IMR-90 (cell line): ENCODE measurements at regions not wholly inside any gene's neighbourhood (a gene's known extent, or its start where the extent isn't known, plus 50 kb on each side); places are given as distances from the start of the nearest gene placed in this dataset.

Experiments used
- ATAC-seq: fragments of 200-7000 bp; cut with Tn5 transposase; 2 replicates; pipeline ENCODE4 v1.9.1; 2020; ENCODE audit warnings: low read depth, mild to moderate bottlenecking, moderate library complexity
- BruUV-seq: library from RNA; stranded (reverse); fragments of 400-500 nt; replicated peaks from 2 replicates; lab custom pipeline; 2021; lab: Mats Ljungman, UMichigan
- CTCF ChIA-PET: fragments of 300-600 bp; formaldehyde crosslinking; extraction: SDS; loops from one replicate; lab custom pipeline; 2021; ENCODE audit warnings: antibody characterized with exemption; lab: Yijun Ruan, JAX
- POLR2A ChIA-PET: fragments of 300-600 bp; sonication (Branson Sonifier 250); formaldehyde crosslinking; loops from one replicate; lab custom pipeline; 2022; ENCODE audit warnings: antibody characterized with exemption; ENCODE audit not compliant: unreplicated experiment; lab: Charles Lee
- DNase-seq: peaks from one replicate; pipeline ENCODE4 v3.0.0; 2013
- H2AFZ ChIP-seq: replicated peaks from 2 replicates; pipeline ENCODE3; 2013; ENCODE audit warnings: low read length, mild to moderate bottlenecking; ENCODE audit not compliant: poor library complexity
- H2AK5ac ChIP-seq: 2 replicates; pipeline ENCODE4 v1.6.1; 2013; ENCODE audit warnings: low read depth, low read length, inconsistent platforms
- H2AK9ac ChIP-seq: replicated peaks from 2 replicates; pipeline ENCODE3; 2013; ENCODE audit warnings: mild to moderate bottlenecking, low read depth, low read length, moderate library complexity; ENCODE audit not compliant: poor library complexity
- H2BK120ac ChIP-seq: 2 replicates; pipeline ENCODE4 v1.6.1; 2013; ENCODE audit warnings: low read depth, low read length, inconsistent platforms
- H2BK15ac ChIP-seq: 3 replicates; pipeline ENCODE4 v1.6.1; 2013; ENCODE audit warnings: low read depth, low read length, inconsistent platforms
- H2BK20ac ChIP-seq: 2 replicates; pipeline ENCODE4 v1.6.1; 2013; ENCODE audit warnings: low read depth, mild to moderate bottlenecking, inconsistent platforms, low read length, moderate library complexity
- H2BK5ac ChIP-seq: 2 replicates; pipeline ENCODE4 v1.6.1; 2013; ENCODE audit warnings: mild to moderate bottlenecking, low read depth, low read length, inconsistent platforms; ENCODE audit not compliant: poor library complexity, severe bottlenecking
- H3K14ac ChIP-seq: replicated peaks from 2 replicates; pipeline ENCODE4 v1.6.1; 2013; ENCODE audit warnings: low read depth, low read length, inconsistent platforms
- H3K18ac ChIP-seq: 2 replicates; pipeline ENCODE4 v1.6.1; 2013; ENCODE audit warnings: low read depth, low read length, control low read depth
- H3K23ac ChIP-seq: 2 replicates; pipeline ENCODE4 v1.6.1; 2013; ENCODE audit warnings: low read depth, low read length, inconsistent platforms
- H3K27ac ChIP-seq: 2 replicates; pipeline ENCODE4 v1.5.1; 2013; ENCODE audit warnings: mild to moderate bottlenecking, control low read depth, low read length; ENCODE audit not compliant: insufficient read depth
- H3K27me3 ChIP-seq: 2 replicates; pipeline ENCODE4 v1.6.1; 2013; ENCODE audit warnings: low read length; ENCODE audit not compliant: control insufficient read depth, insufficient read depth
- H3K36me3 ChIP-seq: 2 replicates; pipeline ENCODE4 v1.6.1; 2013; ENCODE audit warnings: low read length, mixed read lengths; ENCODE audit not compliant: control insufficient read depth, insufficient read depth
- H3K4ac ChIP-seq: 2 replicates; pipeline ENCODE4 v1.6.1; 2013; ENCODE audit warnings: low read depth, low read length, inconsistent platforms
- H3K4me1 ChIP-seq: 2 replicates; pipeline ENCODE4 v1.6.1; 2013; ENCODE audit warnings: low read length, mixed read lengths; ENCODE audit not compliant: control insufficient read depth, insufficient read depth
- H3K4me2 ChIP-seq: 2 replicates; pipeline ENCODE4 v1.6.1; 2013; ENCODE audit warnings: low read depth, mild to moderate bottlenecking, control low read depth, low read length, moderate library complexity
- H3K4me3 ChIP-seq: 2 replicates; pipeline ENCODE4 v1.5.1; 2013; ENCODE audit warnings: low read depth, mild to moderate bottlenecking, control low read depth, low read length, moderate library complexity; ENCODE audit not compliant: insufficient read depth
- H3K56ac ChIP-seq: 2 replicates; pipeline ENCODE4 v1.6.1; 2013; ENCODE audit warnings: low read length, inconsistent platforms; ENCODE audit not compliant: insufficient read depth; ENCODE audit errors: extremely low read depth
- H3K79me1 ChIP-seq, 2 experiments: 2 replicates each; pipeline ENCODE4 v1.6.1; 2013; ENCODE audit warnings: low read length in 2 of 2, inconsistent platforms in 1 of 2, low read depth in 1 of 2
- H3K9ac ChIP-seq: 2 replicates; pipeline ENCODE4 v1.6.1; 2013; ENCODE audit warnings: low read depth, low read length, control low read depth
- H3K9me1 ChIP-seq: 2 replicates; pipeline ENCODE4 v1.6.1; 2013; ENCODE audit warnings: low read length, inconsistent platforms; ENCODE audit not compliant: insufficient read depth
- H3K9me3 ChIP-seq: 2 replicates; pipeline ENCODE4 v1.6.1; 2013; ENCODE audit warnings: low read length; ENCODE audit not compliant: control insufficient read depth, insufficient read depth
- H4K20me1 ChIP-seq: 2 replicates; pipeline ENCODE4 v1.6.1; 2013; ENCODE audit warnings: low read length, inconsistent platforms; ENCODE audit not compliant: insufficient read depth
- H4K5ac ChIP-seq: 2 replicates; pipeline ENCODE4 v1.6.1; 2013; ENCODE audit warnings: mild to moderate bottlenecking, low read depth, low read length, control low read depth
- H4K8ac ChIP-seq, 2 experiments: 2 replicates each; pipeline ENCODE4 v1.6.1; 2013; ENCODE audit warnings: low read depth in 2 of 2, low read length in 2 of 2, control low read depth in 1 of 2, inconsistent platforms in 1 of 2
- H4K91ac ChIP-seq: 2 replicates; pipeline ENCODE4 v1.6.1; 2013; ENCODE audit warnings: low read depth, low read length, inconsistent platforms; ENCODE audit not compliant: insufficient read depth
- BHLHE40 ChIP-seq: fragments of 150-350 bp; IDR thresholded peaks from 2 replicates; pipeline ENCODE4 v1.6.1; 2016; ENCODE audit warnings: mild to moderate bottlenecking, low read depth, low read length
- CEBPB ChIP-seq: IDR thresholded peaks from 2 replicates; pipeline ENCODE4 v1.6.1; 2012; ENCODE audit warnings: low read depth, low read length, improper control_type of control experiment
- CHD1 ChIP-seq: IDR thresholded peaks from 2 replicates; pipeline ENCODE4 v1.6.1; 2012; ENCODE audit warnings: low read depth, low read length, improper control_type of control experiment
- FOS ChIP-seq: fragments of 150-350 bp; IDR thresholded peaks from 2 replicates; pipeline ENCODE4 v1.6.1; 2016; ENCODE audit warnings: low read depth, low read length
- MAZ ChIP-seq: IDR thresholded peaks from 2 replicates; pipeline ENCODE4 v1.6.1; 2012; ENCODE audit warnings: low read depth, mild to moderate bottlenecking, low read length, improper control_type of control experiment, moderate library complexity, borderline replicate concordance
- MXI1 ChIP-seq: IDR thresholded peaks from 2 replicates; pipeline ENCODE4 v1.6.1; 2012; ENCODE audit warnings: low read depth, mild to moderate bottlenecking, low read length, moderate library complexity, borderline replicate concordance
- NFE2L2 ChIP-seq: fragments of 150-350 bp; IDR thresholded peaks from 2 replicates; pipeline ENCODE4 v1.6.1; 2016; ENCODE audit warnings: low read depth, mild to moderate bottlenecking, low read length
- POLR2A ChIP-seq: IDR thresholded peaks from 2 replicates; pipeline ENCODE4 v1.6.1; 2012; ENCODE audit warnings: mild to moderate bottlenecking, low read depth, low read length
- RAD21 ChIP-seq: IDR thresholded peaks from 2 replicates; pipeline ENCODE4 v1.6.1; 2012; ENCODE audit warnings: low read length, improper control_type of control experiment
- RCOR1 ChIP-seq: IDR thresholded peaks from 2 replicates; pipeline ENCODE4 v1.6.1; 2012; ENCODE audit warnings: mild to moderate bottlenecking, low read length, improper control_type of control experiment; ENCODE audit not compliant: insufficient replicate concordance
- RFX5 ChIP-seq: IDR thresholded peaks from 2 replicates; pipeline ENCODE4 v1.8.0; 2012; ENCODE audit warnings: low read depth, mild to moderate bottlenecking, low read length, moderate library complexity
- SMC3 ChIP-seq: fragments of 150-350 bp; IDR thresholded peaks from 2 replicates; pipeline ENCODE4 v1.6.1; 2016; ENCODE audit warnings: low read depth, mild to moderate bottlenecking, antibody characterized with exemption, low read length, moderate library complexity
- WGBS, 2 experiments: methylation state at CpG; one replicate each; pipeline versions ENCODE4 v1.1.5 to v1.1.7; 2013; ENCODE audit warnings: missing lambda C conversion rate in 2 of 2; ENCODE audit not compliant: insufficient read length in 1 of 2; ENCODE audit errors: extremely low coverage in 2 of 2; 5-methylcytosine and 5-hydroxymethylcytosine counted together
- dilution Hi-C: fragments of 300-500 bp; cut with HindIII; formaldehyde crosslinking; loops from one replicate; pipeline ENCODE4 v1.14.3; 2018; ENCODE audit warnings: low sequenced_read_pairs; ENCODE audit not compliant: unreplicated experiment
- in situ Hi-C: fragments of 300-500 bp; cut with MboI; formaldehyde crosslinking; loops from 3 replicates; pipeline ENCODE4 v1.14.3; 2019; ENCODE audit warnings: low sequenced_read_pairs, inconsistent platforms, mixed read lengths
- intact Hi-C: fragments of 100-400 bp; cut with micrococcal nuclease; formaldehyde crosslinking; loops from 2 replicates; pipeline ENCODE4 v1.10.0; 2022
- TF ChIP-seq, protein P1 (sequence below): fragments of 150-350 bp; IDR thresholded peaks from 2 replicates; pipeline ENCODE4 v1.6.1; 2017; ENCODE audit warnings: mild to moderate bottlenecking, antibody characterized with exemption, low read length, low read depth
- TF ChIP-seq, protein P2 (sequence below): conservative IDR thresholded peaks from 2 replicates; pipeline ENCODE4 v1.5.1; 2012; ENCODE audit warnings: mild to moderate bottlenecking, low read depth, low read length, improper control_type of control experiment

DNA sequence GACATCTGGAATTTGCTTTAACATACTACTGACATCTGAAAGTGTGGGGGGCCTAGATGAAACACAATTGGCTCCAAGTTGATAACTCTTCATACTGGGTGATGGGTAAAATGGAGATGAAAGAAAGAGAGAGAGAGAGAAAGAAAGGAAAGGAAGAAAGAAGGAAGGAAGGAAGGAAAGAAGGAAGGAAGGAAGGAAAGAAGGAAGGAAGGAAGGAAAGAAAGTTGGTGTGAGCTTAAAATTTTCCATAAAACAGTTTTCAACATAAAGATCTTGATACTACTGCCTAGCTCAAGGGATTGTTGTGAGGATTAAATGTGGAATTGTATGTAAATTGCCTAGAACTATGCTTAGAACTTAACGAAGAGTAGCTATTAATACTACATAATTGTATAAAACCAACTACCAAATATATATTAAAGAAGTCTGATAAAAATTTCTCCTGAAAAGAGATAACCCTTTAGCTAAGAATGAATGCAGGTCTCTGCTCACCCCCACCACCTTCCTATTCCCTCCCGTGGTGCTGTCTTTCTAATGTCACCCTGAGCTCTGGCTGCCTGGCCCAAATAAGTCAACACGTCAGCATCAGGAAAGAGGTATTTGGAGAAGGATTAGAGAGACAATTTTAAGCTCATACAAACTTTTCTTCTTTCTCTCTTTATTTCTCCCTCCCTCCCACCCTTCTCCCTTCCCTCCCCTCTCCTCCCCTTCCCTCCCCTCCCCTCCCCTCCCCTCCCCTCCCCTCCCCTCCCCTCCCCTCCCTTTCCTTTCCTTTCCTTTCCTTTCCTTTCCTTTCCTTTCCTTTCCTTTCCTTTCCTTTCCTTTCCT, 89.3 kb upstream of the SGIP1 start:
- Histone ChIP-seq H3K4me1 (peaks cover 5% of the 10 kb centered on the region), H3K56ac (no peak overlapping the region), H2AK5ac (peak overlapping the region; percentile 89; the same call in 1 of the 2 replicates), H2BK5ac (peak overlapping the region; percentile 36), H3K9ac (no peak overlapping the region), H3K27ac (no peak overlapping the region), H3K4ac (peak overlapping the region; percentile 78), H2BK15ac (peak overlapping the region; percentile 87; the same call in 1 of the 3 replicates), H3K9me3 (no peaks in the 10 kb centered on the region), H2BK120ac (peak overlapping the region; percentile 89), H3K9me1 (peaks cover 7% of the 10 kb centered on the region), H4K8ac (peak overlapping the region in 1 of 2 experiments; percentile 74; a peak in 3 of 4 replicates), H4K20me1 (no peaks in the 10 kb centered on the region), H2BK20ac (no peak overlapping the region; the same call in 1 of the 2 replicates), H3K79me1 (no peaks in the 10 kb centered on the region), H3K4me2 (no peak overlapping the region), H2AK9ac (no peak overlapping the region), H3K18ac (no peak overlapping the region; the same call in 1 of the 2 replicates), H3K23ac (no peak overlapping the region), H4K5ac (peak overlapping the region; percentile 45; the same call in 1 of the 2 replicates), H3K14ac (0 out of 2 replicates have a peak overlapping the region, but pooled peaks have one; percentile 21), H3K36me3 (no peaks in the 10 kb centered on the region), H3K4me3 (no peak overlapping the region), H2AFZ (no peak overlapping the region), H3K27me3 (no peaks in the 10 kb centered on the region), H4K91ac (0 out of 2 replicates have a peak overlapping the region, but pooled peaks have one; percentile 52)
- no CpG with 5 or more reads among the region's 3 CpGs for WGBS, 2 experiments
- CTCF ChIA-PET, result interaction anchor here (0.7 to 4.1 kb wide), 5 partner anchors 8 to 202 kb away, joined by 3 to 42 read pairs (median 4); no protein-coding TSS in a partner anchor
- dilution Hi-C loops (loop anchor here (10.0 kb wide), 1 partner anchor 190 kb away; no protein-coding TSS in a partner anchor), in situ Hi-C loops (loop anchor here (10.0 kb wide), 2 partner anchors 490 to 1020 kb away; partner anchors contain the start of genes LEPR and LEPROT), intact Hi-C loops (loop anchor here (5.0 to 10.0 kb wide), 2 partner anchors 620 to 1012 kb away; no protein-coding TSS in a partner anchor)
- ATAC-seq (no peak), DNase-seq (no peak)
- POLR2A ChIA-PET, result interaction anchor here (0.7 to 1.3 kb wide), 2 partner anchors 113 to 142 kb away, joined by 3 read pairs; no protein-coding TSS in a partner anchor
- BruUV-seq, result no TSS peak
- TF ChIP-seq NFE2L2 (no peak), SMC3 (no peak), RFX5 (no peak), POLR2A (no peak), RCOR1 (no peak), RAD21 (no peak), MXI1 (no peak), CEBPB (no peak), MAZ (no peak), FOS (no peak), BHLHE40 (no peak), CHD1 (no peak)
- TF ChIP-seq, protein P1, sequence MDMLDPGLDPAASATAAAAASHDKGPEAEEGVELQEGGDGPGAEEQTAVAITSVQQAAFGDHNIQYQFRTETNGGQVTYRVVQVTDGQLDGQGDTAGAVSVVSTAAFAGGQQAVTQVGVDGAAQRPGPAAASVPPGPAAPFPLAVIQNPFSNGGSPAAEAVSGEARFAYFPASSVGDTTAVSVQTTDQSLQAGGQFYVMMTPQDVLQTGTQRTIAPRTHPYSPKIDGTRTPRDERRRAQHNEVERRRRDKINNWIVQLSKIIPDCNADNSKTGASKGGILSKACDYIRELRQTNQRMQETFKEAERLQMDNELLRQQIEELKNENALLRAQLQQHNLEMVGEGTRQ, result no peak
- TF ChIP-seq, protein P2, sequence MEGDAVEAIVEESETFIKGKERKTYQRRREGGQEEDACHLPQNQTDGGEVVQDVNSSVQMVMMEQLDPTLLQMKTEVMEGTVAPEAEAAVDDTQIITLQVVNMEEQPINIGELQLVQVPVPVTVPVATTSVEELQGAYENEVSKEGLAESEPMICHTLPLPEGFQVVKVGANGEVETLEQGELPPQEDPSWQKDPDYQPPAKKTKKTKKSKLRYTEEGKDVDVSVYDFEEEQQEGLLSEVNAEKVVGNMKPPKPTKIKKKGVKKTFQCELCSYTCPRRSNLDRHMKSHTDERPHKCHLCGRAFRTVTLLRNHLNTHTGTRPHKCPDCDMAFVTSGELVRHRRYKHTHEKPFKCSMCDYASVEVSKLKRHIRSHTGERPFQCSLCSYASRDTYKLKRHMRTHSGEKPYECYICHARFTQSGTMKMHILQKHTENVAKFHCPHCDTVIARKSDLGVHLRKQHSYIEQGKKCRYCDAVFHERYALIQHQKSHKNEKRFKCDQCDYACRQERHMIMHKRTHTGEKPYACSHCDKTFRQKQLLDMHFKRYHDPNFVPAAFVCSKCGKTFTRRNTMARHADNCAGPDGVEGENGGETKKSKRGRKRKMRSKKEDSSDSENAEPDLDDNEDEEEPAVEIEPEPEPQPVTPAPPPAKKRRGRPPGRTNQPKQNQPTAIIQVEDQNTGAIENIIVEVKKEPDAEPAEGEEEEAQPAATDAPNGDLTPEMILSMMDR, result no peak
